DMS153 treated with DMSO at 0.1 percent for 48 hours (cell line): ENCODE measurements at regions not wholly inside any gene's neighbourhood (a gene's known extent, or its start where the extent isn't known, plus 50 kb on each side); places are given as distances from the start of the nearest gene placed in this dataset.

ENCODE experiments used
- DNase-seq: peaks from one replicate; lab custom pipeline; 2025; ENCODE audit not compliant: unreplicated experiment; lab: John Stamatoyannopoulos, UW

- no peak for DNase-seq
These were observed 1508.2 kb downstream of the BRD1 start for GRCh38 chr22:48319321-48320047.

GRCh38 chr22:48318575-48319320 is 1508.9 kb downstream of the BRD1 start:
- DNase-seq, result no peak

GRCh38 chr22:48318173-48318572 is 1509.5 kb downstream of the BRD1 start:
- no peak for DNase-seq

GRCh38 chr22:48316257-48317250 is 1511.1 kb downstream of the BRD1 start:
- no peak for DNase-seq

GRCh38 chr22:48315439-48316256 is 1512.0 kb downstream of the BRD1 start:
- DNase-seq, result no peak

GRCh38 chr22:48314073-48314472 is 1513.6 kb downstream of the BRD1 start:
- no peak for DNase-seq

GRCh38 chr22:48313175-48313830 is 1514.4 kb downstream of the BRD1 start:
- DNase-seq, result no peak

- no peak for DNase-seq
These were observed 1516.9 kb downstream of the BRD1 start for GRCh38 chr22:48310740-48311139.

- DNase-seq, result no peak
These were observed 1517.4 kb downstream of the BRD1 start for GRCh38 chr22:48310289-48310688.

- no peak for DNase-seq
These were observed 1517.8 kb downstream of the BRD1 start for GRCh38 chr22:48309836-48310235.

GRCh38 chr22:48309115-48309705 is 1518.5 kb downstream of the BRD1 start:
- DNase-seq, result no peak

- DNase-seq, result no peak
These were observed 1519.7 kb downstream of the BRD1 start for GRCh38 chr22:48307931-48308330.

- DNase-seq, result no peak
These were observed 1520.7 kb downstream of the BRD1 start for GRCh38 chr22:48306785-48307510.

- DNase-seq, result no peak
These were observed 1521.4 kb downstream of the BRD1 start for GRCh38 chr22:48306284-48306683.

GRCh38 chr22:48305726-48306235 is 1521.9 kb downstream of the BRD1 start:
- no peak for DNase-seq

- no peak for DNase-seq
These were observed 1524.3 kb downstream of the BRD1 start for GRCh38 chr22:48303369-48303725.

GRCh38 chr22:48302657-48303368 is 1524.9 kb downstream of the BRD1 start:
- no peak for DNase-seq

GRCh38 chr22:48301908-48302307 is 1525.8 kb downstream of the BRD1 start:
- no peak for DNase-seq
